Esophagus squamous epithelium (tissue), 4 donors: ENCODE measurements at regions not wholly inside any gene's neighbourhood (a gene's known extent, or its start where the extent isn't known, plus 50 kb on each side); places are given as distances from the start of the nearest gene placed in this dataset.

Experiments used
- POLR2A ChIP-seq, 4 donors: fragments of 450-650 bp; IDR thresholded peaks; one replicate each; pipeline ENCODE4 v1.6.1; 2017; ENCODE audit warnings: antibody characterized with exemption in 4 of 4, mild to moderate bottlenecking in 4 of 4, moderate library complexity in 3 of 4
- TF ChIP-seq, protein P1 (sequence below), 6 experiments: fragments of 450-650 bp in 4 of 6; fragments of 200-600 bp in 2 of 6; sonication (generic) in 2 of 6; IDR thresholded peaks; one replicate each; pipeline ENCODE4 v1.5.1; 2016 to 2019; ENCODE audit warnings: antibody characterized with exemption in 6 of 6, mild to moderate bottlenecking in 4 of 6, moderate library complexity in 4 of 6

GRCh38 chr5:160969645-160970044 lies 117.6 kb upstream of the ATP10B start:
- TF ChIP-seq, protein P1, sequence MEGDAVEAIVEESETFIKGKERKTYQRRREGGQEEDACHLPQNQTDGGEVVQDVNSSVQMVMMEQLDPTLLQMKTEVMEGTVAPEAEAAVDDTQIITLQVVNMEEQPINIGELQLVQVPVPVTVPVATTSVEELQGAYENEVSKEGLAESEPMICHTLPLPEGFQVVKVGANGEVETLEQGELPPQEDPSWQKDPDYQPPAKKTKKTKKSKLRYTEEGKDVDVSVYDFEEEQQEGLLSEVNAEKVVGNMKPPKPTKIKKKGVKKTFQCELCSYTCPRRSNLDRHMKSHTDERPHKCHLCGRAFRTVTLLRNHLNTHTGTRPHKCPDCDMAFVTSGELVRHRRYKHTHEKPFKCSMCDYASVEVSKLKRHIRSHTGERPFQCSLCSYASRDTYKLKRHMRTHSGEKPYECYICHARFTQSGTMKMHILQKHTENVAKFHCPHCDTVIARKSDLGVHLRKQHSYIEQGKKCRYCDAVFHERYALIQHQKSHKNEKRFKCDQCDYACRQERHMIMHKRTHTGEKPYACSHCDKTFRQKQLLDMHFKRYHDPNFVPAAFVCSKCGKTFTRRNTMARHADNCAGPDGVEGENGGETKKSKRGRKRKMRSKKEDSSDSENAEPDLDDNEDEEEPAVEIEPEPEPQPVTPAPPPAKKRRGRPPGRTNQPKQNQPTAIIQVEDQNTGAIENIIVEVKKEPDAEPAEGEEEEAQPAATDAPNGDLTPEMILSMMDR (IDR thresholded peaks at IDR 0.05): no peak
- TF ChIP-seq POLR2A (IDR thresholded peaks at IDR 0.05): no peak
